PC-9 (cell line): ENCODE measurements at regions not wholly inside any gene's neighbourhood (a gene's known extent, or its start where the extent isn't known, plus 50 kb on each side); places are given as distances from the start of the nearest gene placed in this dataset.

Experiments
- EZH2 ChIP-seq: fragments of 200-600 bp; sonication (generic); IDR thresholded peaks from 2 replicates; pipeline ENCODE4 v1.8.0; 2017; ENCODE audit warnings: antibody characterized with exemption, low read depth
- TF ChIP-seq, protein P1 (sequence below): fragments of 200-600 bp; sonication (generic); conservative IDR thresholded peaks from 2 replicates; pipeline ENCODE4 v1.6.1; 2017; ENCODE audit warnings: mixed run types, antibody characterized with exemption, mild to moderate bottlenecking, moderate library complexity

DNA sequence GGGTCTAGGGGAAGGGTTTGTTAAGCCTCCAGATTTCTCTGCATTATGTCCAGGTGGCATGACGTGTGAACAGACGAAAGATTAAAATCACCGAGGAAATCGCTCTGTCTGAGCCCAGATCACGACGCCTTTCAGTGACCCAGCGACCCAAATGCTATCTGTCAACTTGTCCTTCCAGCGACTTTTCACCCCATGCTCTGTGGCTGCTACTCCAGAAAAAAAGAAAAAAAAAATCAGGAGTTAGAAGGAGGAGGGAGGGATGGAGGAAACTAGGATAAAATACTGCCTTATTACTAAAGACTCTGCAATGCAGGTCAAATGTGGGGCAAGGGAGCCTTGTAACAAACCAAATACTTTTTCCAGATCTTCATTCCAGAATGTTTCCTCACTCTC is 352.0 kb downstream of the NUF2 start:
- TF ChIP-seq, protein P1, sequence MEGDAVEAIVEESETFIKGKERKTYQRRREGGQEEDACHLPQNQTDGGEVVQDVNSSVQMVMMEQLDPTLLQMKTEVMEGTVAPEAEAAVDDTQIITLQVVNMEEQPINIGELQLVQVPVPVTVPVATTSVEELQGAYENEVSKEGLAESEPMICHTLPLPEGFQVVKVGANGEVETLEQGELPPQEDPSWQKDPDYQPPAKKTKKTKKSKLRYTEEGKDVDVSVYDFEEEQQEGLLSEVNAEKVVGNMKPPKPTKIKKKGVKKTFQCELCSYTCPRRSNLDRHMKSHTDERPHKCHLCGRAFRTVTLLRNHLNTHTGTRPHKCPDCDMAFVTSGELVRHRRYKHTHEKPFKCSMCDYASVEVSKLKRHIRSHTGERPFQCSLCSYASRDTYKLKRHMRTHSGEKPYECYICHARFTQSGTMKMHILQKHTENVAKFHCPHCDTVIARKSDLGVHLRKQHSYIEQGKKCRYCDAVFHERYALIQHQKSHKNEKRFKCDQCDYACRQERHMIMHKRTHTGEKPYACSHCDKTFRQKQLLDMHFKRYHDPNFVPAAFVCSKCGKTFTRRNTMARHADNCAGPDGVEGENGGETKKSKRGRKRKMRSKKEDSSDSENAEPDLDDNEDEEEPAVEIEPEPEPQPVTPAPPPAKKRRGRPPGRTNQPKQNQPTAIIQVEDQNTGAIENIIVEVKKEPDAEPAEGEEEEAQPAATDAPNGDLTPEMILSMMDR: no peak
- TF ChIP-seq EZH2: no peak
